Keratinocyte (primary cell): ENCODE measurements at regions not wholly inside any gene's neighbourhood (a gene's known extent, or its start where the extent isn't known, plus 50 kb on each side); places are given as distances from the start of the nearest gene placed in this dataset.

Experiments used
- DNase-seq: peaks from one replicate; pipeline ENCODE4 v3.0.0-alpha.2; 2011; ENCODE audit warnings: low read depth, missing footprints, low spot score
- FAIRE-seq: peaks from 2 replicates; lab custom pipeline; 2011; peaks lifted over from hg19 to GRCh38; lab: Jason Lieb, UNC
- H2AFZ ChIP-seq: 2 replicates; pipeline ENCODE4 v1.6.0; 2012; ENCODE audit warnings: low read length, control low read depth, inconsistent platforms; ENCODE audit not compliant: control insufficient read depth
- H3K27ac ChIP-seq: 2 replicates; pipeline ENCODE4 v1.5.1; 2011; ENCODE audit warnings: low read length; ENCODE audit not compliant: control insufficient read depth, insufficient read depth
- H3K27me3 ChIP-seq: 3 replicates; pipeline ENCODE4 v1.6.0; 2011; ENCODE audit warnings: low read length; ENCODE audit not compliant: control insufficient read depth, insufficient read depth; ENCODE audit errors: extremely low read depth
- H3K36me3 ChIP-seq, 2 experiments: 2 replicates in 1 of 2; 3 replicates in 1 of 2; pipeline ENCODE4 v1.5.1; 2011; ENCODE audit warnings: low read length in 2 of 2, mild to moderate bottlenecking in 1 of 2; ENCODE audit not compliant: control insufficient read depth in 2 of 2, insufficient read depth in 2 of 2; ENCODE audit errors: extremely low read depth in 1 of 2
- H3K4me1 ChIP-seq: 3 replicates; pipeline ENCODE4 v1.5.1; 2011; ENCODE audit warnings: low read length; ENCODE audit not compliant: control insufficient read depth, insufficient read depth; ENCODE audit errors: extremely low read depth
- H3K4me2 ChIP-seq: 3 replicates; pipeline ENCODE4 v1.6.0; 2011; ENCODE audit warnings: low read depth, low read length; ENCODE audit not compliant: control insufficient read depth, insufficient read depth; ENCODE audit errors: extremely low read depth
- H3K4me3 ChIP-seq, 3 experiments: fragments of 200-600 bp in 1 of 3; sonication (generic) in 1 of 3; 2 replicates in 2 of 3; 3 replicates in 1 of 3; pipeline ENCODE4 v1.5.1; 2011 to 2016; ENCODE audit warnings: low read length in 3 of 3, mild to moderate bottlenecking in 3 of 3, control low read depth in 2 of 3, inconsistent platforms in 1 of 3, low read depth in 1 of 3, mixed read lengths in 1 of 3, mixed run types in 1 of 3, moderate library complexity in 1 of 3; ENCODE audit not compliant: control insufficient read depth in 2 of 3, insufficient read depth in 2 of 3; ENCODE audit errors: extremely low read depth in 1 of 3
- H3K79me2 ChIP-seq: 2 replicates; pipeline ENCODE4 v1.6.0; 2012; ENCODE audit warnings: low read length; ENCODE audit not compliant: control insufficient read depth, insufficient read depth
- H3K9ac ChIP-seq: 3 replicates; pipeline ENCODE4 v1.6.0; 2011; ENCODE audit warnings: low read length; ENCODE audit not compliant: control insufficient read depth, insufficient read depth; ENCODE audit errors: extremely low read depth
- H3K9me1 ChIP-seq: 3 replicates; pipeline ENCODE4 v1.6.0; 2011; ENCODE audit warnings: low read length; ENCODE audit not compliant: control insufficient read depth, insufficient read depth; ENCODE audit errors: extremely low read depth
- H3K9me3 ChIP-seq: 2 replicates; pipeline ENCODE4 v1.5.1; 2012; ENCODE audit warnings: low read depth, low read length; ENCODE audit not compliant: control insufficient read depth
- H4K20me1 ChIP-seq: 3 replicates; pipeline ENCODE4 v1.6.0; 2011; ENCODE audit warnings: low read length; ENCODE audit not compliant: control insufficient read depth, insufficient read depth; ENCODE audit errors: extremely low read depth
- EZH2 ChIP-seq: IDR thresholded peaks from one replicate; pipeline ENCODE4 v1.6.1; 2012; ENCODE audit warnings: inconsistent platforms, mild to moderate bottlenecking, low read length, moderate library complexity
- dilution Hi-C: fragments of 300-500 bp; cut with MboI; formaldehyde crosslinking; loops from one replicate; pipeline ENCODE4 v1.7.0; 2020; ENCODE audit warnings: low sequenced_read_pairs; ENCODE audit not compliant: extremely low pct_ligation_motif_present
- TF ChIP-seq, protein P1 (sequence below), 3 experiments: IDR thresholded peaks in 1 of 3; conservative IDR thresholded peaks in 1 of 3; optimal IDR thresholded peaks in 1 of 3; 2 replicates in 2 of 3; 3 replicates in 1 of 3; pipeline versions ENCODE3 to v1.5.1; 2011; ENCODE audit warnings: low read length in 3 of 3, mild to moderate bottlenecking in 3 of 3, moderate library complexity in 2 of 3, control low read depth in 1 of 3, inconsistent platforms in 1 of 3; ENCODE audit not compliant: insufficient read depth in 2 of 3; ENCODE audit errors: extremely low read depth in 1 of 3

- Histone ChIP-seq H3K4me2 (no peak overlapping the region), H3K9me1 (no peaks in the 10 kb centered on the region), H3K79me2 (no peaks in the 10 kb centered on the region), H3K27ac (no peak overlapping the region), H3K9ac (no peak overlapping the region), H3K36me3 (no peaks in the 10 kb centered on the region), H2AFZ (no peak overlapping the region), H3K9me3 (no peaks in the 10 kb centered on the region), H3K27me3 (no peaks in the 10 kb centered on the region), H4K20me1 (no peaks in the 10 kb centered on the region), H3K4me1 (peaks cover 8% of the 10 kb centered on the region), H3K4me3 (no peak overlapping the region)
- FAIRE-seq, result no peak
- no peak for DNase-seq
- dilution Hi-C loops, result no loop called here
- TF ChIP-seq EZH2, result no peak
- TF ChIP-seq, protein P1, sequence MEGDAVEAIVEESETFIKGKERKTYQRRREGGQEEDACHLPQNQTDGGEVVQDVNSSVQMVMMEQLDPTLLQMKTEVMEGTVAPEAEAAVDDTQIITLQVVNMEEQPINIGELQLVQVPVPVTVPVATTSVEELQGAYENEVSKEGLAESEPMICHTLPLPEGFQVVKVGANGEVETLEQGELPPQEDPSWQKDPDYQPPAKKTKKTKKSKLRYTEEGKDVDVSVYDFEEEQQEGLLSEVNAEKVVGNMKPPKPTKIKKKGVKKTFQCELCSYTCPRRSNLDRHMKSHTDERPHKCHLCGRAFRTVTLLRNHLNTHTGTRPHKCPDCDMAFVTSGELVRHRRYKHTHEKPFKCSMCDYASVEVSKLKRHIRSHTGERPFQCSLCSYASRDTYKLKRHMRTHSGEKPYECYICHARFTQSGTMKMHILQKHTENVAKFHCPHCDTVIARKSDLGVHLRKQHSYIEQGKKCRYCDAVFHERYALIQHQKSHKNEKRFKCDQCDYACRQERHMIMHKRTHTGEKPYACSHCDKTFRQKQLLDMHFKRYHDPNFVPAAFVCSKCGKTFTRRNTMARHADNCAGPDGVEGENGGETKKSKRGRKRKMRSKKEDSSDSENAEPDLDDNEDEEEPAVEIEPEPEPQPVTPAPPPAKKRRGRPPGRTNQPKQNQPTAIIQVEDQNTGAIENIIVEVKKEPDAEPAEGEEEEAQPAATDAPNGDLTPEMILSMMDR (optimal IDR thresholded peaks at IDR 0.05 in 1 of 3, IDR thresholded peaks at IDR 0.05 in 1 of 3, conservative IDR thresholded peaks at IDR 0.05 in 1 of 3; ENCODE audit: extremely low read depth in 1 of 3, insufficient read depth in 2 of 3, low read length in 3 of 3), result no peak
Observed at GRCh38 chr13:72653506-72653905, 73.9 kb downstream of the MZT1 start.

DNA sequence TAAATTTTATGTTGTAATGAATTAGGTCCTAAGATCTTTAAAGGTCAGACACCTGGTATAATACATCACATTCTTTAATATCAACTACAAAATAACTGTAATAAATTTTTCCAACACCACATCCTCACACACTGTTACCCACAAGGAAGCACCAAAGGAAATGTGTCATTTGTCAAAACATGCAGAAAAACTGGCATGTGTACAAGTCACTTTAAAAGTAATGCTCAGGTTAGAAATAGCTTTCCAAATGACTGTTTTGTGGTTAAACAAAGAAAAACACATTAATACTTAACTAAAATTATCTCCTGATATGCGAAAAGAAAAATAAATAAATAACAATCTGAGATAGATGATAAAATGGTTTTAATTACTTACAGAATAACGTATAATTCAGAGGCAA lies 74.7 kb downstream of the MZT1 start:
- Histone ChIP-seq H3K4me3 (peak overlapping the region in 1 of 3 experiments; percentile 14), H3K9ac (no peak overlapping the region), H3K79me2 (no peaks in the 10 kb centered on the region), H4K20me1 (no peaks in the 10 kb centered on the region), H3K4me1 (peaks cover 8% of the 10 kb centered on the region), H2AFZ (no peak overlapping the region), H3K4me2 (peak overlapping the region; percentile 38), H3K9me1 (no peaks in the 10 kb centered on the region), H3K27me3 (no peaks in the 10 kb centered on the region), H3K9me3 (no peaks in the 10 kb centered on the region), H3K36me3 (no peaks in the 10 kb centered on the region), H3K27ac (no peak overlapping the region)
- peak; percentile 21 for DNase-seq
- dilution Hi-C loops, result no loop called here
- peak; percentile 58 for FAIRE-seq
- no peak for TF ChIP-seq EZH2
- TF ChIP-seq, protein P1 (optimal IDR thresholded peaks at IDR 0.05 in 1 of 3, IDR thresholded peaks at IDR 0.05 in 1 of 3, conservative IDR thresholded peaks at IDR 0.05 in 1 of 3; ENCODE audit: extremely low read depth in 1 of 3, insufficient read depth in 2 of 3, low read length in 3 of 3), result no peak
